A549 (cell line): ENCODE measurements at regions not wholly inside any gene's neighbourhood (a gene's known extent, or its start where the extent isn't known, plus 50 kb on each side); places are given as distances from the start of the nearest gene placed in this dataset.

Source experiments
- CEBPB ChIP-seq, 2 experiments: fragments of >200 bp in 1 of 2; sonication (Bioruptor Twin) in 1 of 2; formaldehyde crosslinking in 1 of 2; IDR thresholded peaks; 2 replicates each; pipeline ENCODE4 v1.6.1; 2012 to 2016
- ESRRA ChIP-seq: fragments of 150-350 bp; IDR thresholded peaks from 2 replicates; pipeline ENCODE4 v1.6.1; 2014; ENCODE audit warnings: mild to moderate bottlenecking, low read length, borderline replicate concordance
- KDM1A ChIP-seq: fragments of 200-600 bp; sonication (generic); IDR thresholded peaks from 2 replicates; pipeline ENCODE4 v1.6.1; 2016; ENCODE audit warnings: low read depth, mild to moderate bottlenecking
- PHF8 ChIP-seq: fragments of 200-600 bp; sonication (generic); IDR thresholded peaks from 2 replicates; pipeline ENCODE4 v1.6.1; 2016; ENCODE audit warnings: low read depth, mild to moderate bottlenecking, antibody characterized with exemption, moderate library complexity, borderline replicate concordance
- TF ChIP-seq, protein P1 (sequence below): fragments of >200 bp; sonication (Bioruptor Twin); formaldehyde crosslinking; IDR thresholded peaks from 3 replicates; pipeline ENCODE4 v1.5.1; 2016

DNA sequence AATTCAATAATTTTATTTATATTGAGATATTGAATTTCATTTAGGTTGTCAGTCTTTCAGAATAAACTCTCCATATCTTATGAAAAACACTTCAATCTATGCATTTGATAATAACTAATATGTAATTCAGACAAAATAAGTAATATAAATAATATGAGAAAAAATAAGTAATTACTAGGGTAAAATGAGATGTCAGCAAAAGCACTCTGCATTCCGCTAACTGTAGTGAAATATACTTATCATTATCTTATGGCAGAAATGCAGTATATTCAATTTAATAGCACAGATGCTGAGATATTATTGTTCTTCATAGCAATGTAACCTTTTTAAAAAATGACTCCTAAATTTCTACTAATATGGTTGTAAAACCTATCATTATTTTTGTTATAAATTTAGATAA is 606.2 kb upstream of the VRK2 start:
- TF ChIP-seq, protein P1, sequence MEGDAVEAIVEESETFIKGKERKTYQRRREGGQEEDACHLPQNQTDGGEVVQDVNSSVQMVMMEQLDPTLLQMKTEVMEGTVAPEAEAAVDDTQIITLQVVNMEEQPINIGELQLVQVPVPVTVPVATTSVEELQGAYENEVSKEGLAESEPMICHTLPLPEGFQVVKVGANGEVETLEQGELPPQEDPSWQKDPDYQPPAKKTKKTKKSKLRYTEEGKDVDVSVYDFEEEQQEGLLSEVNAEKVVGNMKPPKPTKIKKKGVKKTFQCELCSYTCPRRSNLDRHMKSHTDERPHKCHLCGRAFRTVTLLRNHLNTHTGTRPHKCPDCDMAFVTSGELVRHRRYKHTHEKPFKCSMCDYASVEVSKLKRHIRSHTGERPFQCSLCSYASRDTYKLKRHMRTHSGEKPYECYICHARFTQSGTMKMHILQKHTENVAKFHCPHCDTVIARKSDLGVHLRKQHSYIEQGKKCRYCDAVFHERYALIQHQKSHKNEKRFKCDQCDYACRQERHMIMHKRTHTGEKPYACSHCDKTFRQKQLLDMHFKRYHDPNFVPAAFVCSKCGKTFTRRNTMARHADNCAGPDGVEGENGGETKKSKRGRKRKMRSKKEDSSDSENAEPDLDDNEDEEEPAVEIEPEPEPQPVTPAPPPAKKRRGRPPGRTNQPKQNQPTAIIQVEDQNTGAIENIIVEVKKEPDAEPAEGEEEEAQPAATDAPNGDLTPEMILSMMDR = no peak
- TF ChIP-seq ESRRA (no peak), KDM1A (no peak), CEBPB (IDR thresholded peaks at IDR 0.05) (no peak), PHF8 (no peak)
